Activated B cell treated with CpG ODN at 0.5 μM for 24 hours (primary cell): ENCODE measurements at regions not wholly inside any gene's neighbourhood (a gene's known extent, or its start where the extent isn't known, plus 50 kb on each side); places are given as distances from the start of the nearest gene placed in this dataset.
"Not testable (repeated sequence)": the region's sequence is repeated elsewhere in the genome, so short reads cannot be mapped to it uniquely, and the experiment has no call there.

Source experiments
- ATAC-seq: fragments of 200-7000 bp; cut with Tn5 transposase; one replicate; pipeline ENCODE4 v1.10.0; 2021; ENCODE audit warnings: low read depth, mild to moderate bottlenecking, moderate library complexity
- CTCF ChIA-PET: fragments of 350-600 bp; sonication (Branson Sonifier 250); formaldehyde crosslinking; loops from one replicate; lab custom pipeline; 2021; ENCODE audit warnings: antibody characterized with exemption; lab: Charles Lee
- POLR2A ChIA-PET: fragments of 350-600 bp; sonication (Branson Sonifier 250); formaldehyde crosslinking; loops from one replicate; lab custom pipeline; 2021; ENCODE audit warnings: antibody characterized with exemption; lab: Charles Lee
- DNase-seq: peaks from one replicate; pipeline ENCODE4 v3.0.0; 2022
- H3K27ac Mint-ChIP-seq: one replicate; pipeline ENCODE4 v1.8.0; 2020; ENCODE audit warnings: mixed read lengths
- H3K27me3 Mint-ChIP-seq: one replicate; pipeline ENCODE4 v1.8.0; 2021; ENCODE audit warnings: mixed read lengths
- H3K36me3 Mint-ChIP-seq: one replicate; pipeline ENCODE4 v1.8.0; 2021; ENCODE audit warnings: low read depth, mixed read lengths
- H3K4me1 Mint-ChIP-seq: one replicate; pipeline ENCODE4 v1.8.0; 2021; ENCODE audit warnings: mixed read lengths
- H3K4me3 Mint-ChIP-seq: one replicate; pipeline ENCODE4 v1.8.0; 2020; ENCODE audit warnings: mild to moderate bottlenecking, mixed read lengths
- H3K9me3 Mint-ChIP-seq: one replicate; pipeline ENCODE4 v1.8.0; 2020; ENCODE audit warnings: mixed read lengths
- CTCF ChIP-seq: fragments of 200-600 bp; IDR thresholded peaks from one replicate; pipeline ENCODE4 v1.8.0; 2022; ENCODE audit warnings: antibody characterized with exemption, mild to moderate bottlenecking
- intact Hi-C: fragments of 100-400 bp; cut with micrococcal nuclease; formaldehyde crosslinking; loops from one replicate; pipeline ENCODE4 v1.15.1; 2024

- ChIA-PET POLR2A (no interaction called here), CTCF (no interaction called here)
- no peak for TF ChIP-seq CTCF
- DNase-seq (no peak), ATAC-seq (no peak)
- intact Hi-C loops = no loop called here
- Mint-ChIP-seq H3K4me1 (no peaks in the 10 kb centered on the region), H3K27me3 (no peaks in the 10 kb centered on the region), H3K36me3 (no peaks in the 10 kb centered on the region), H3K27ac (no peak overlapping the region), H3K9me3 (peaks cover 10% of the 10 kb centered on the region), H3K4me3 (no peak overlapping the region)
Observed at GRCh38 chr15:56568466-56569167, 103.7 kb upstream of the MNS1 start.

GRCh38 chr15:56557415-56557814, 92.5 kb upstream of the MNS1 start:
- ATAC-seq = no peak
- intact Hi-C loops = no loop called here
- Mint-ChIP-seq H3K4me3 (no peak overlapping the region), H3K9me3 (peaks cover 21% of the 10 kb centered on the region), H3K27me3 (peaks cover 2% of the 10 kb centered on the region), H3K36me3 (no peaks in the 10 kb centered on the region), H3K4me1 (no peaks in the 10 kb centered on the region), H3K27ac (no peak overlapping the region)
- no peak for DNase-seq
- ChIA-PET CTCF (no interaction called here), POLR2A (no interaction called here)
- no peak for TF ChIP-seq CTCF

- H3K36me3 Mint-ChIP-seq = no peaks in the 10 kb centered on the region
- H3K9me3 Mint-ChIP-seq = peaks cover 22% of the 10 kb centered on the region
- no peak overlapping the region for H3K27ac Mint-ChIP-seq
- intact Hi-C loops = no loop called here
- no peaks in the 10 kb centered on the region for H3K4me1 Mint-ChIP-seq
- no peak for DNase-seq
- POLR2A ChIA-PET = no interaction called here
- ATAC-seq = no peak
- no peaks in the 10 kb centered on the region for H3K27me3 Mint-ChIP-seq
- no peak for TF ChIP-seq CTCF
- no peak overlapping the region for H3K4me3 Mint-ChIP-seq
- CTCF ChIA-PET = no interaction called here
Observed at GRCh38 chr15:56553486-56553885, 88.5 kb upstream of the MNS1 start.

GRCh38 chr15:56552659-56553058, 87.7 kb upstream of the MNS1 start:
- no peak for TF ChIP-seq CTCF
- DNase-seq = no peak
- intact Hi-C loops = no loop called here
- ATAC-seq = no peak
- no peak overlapping the region for H3K4me3 Mint-ChIP-seq
- no peaks in the 10 kb centered on the region for H3K4me1 Mint-ChIP-seq
- POLR2A ChIA-PET = no interaction called here
- H3K27me3 Mint-ChIP-seq = no peaks in the 10 kb centered on the region
- CTCF ChIA-PET = no interaction called here
- H3K27ac Mint-ChIP-seq = no peak overlapping the region
- H3K9me3 Mint-ChIP-seq = peaks cover 22% of the 10 kb centered on the region
- no peaks in the 10 kb centered on the region for H3K36me3 Mint-ChIP-seq

- H3K27ac Mint-ChIP-seq, CTCF ChIA-PET, H3K36me3 Mint-ChIP-seq, POLR2A ChIA-PET, H3K27me3 Mint-ChIP-seq, intact Hi-C loops, H3K4me3 Mint-ChIP-seq, ATAC-seq, DNase-seq: not testable (repeated sequence)
- peaks cover 14% of the 10 kb centered on the region for H3K9me3 Mint-ChIP-seq
- H3K4me1 Mint-ChIP-seq = peaks cover 19% of the 10 kb centered on the region
Observed at GRCh38 chr15:56540570-56540969, 75.6 kb upstream of the MNS1 start.

- H3K27me3 Mint-ChIP-seq, H3K27ac Mint-ChIP-seq, intact Hi-C loops, CTCF ChIA-PET, DNase-seq, H3K4me3 Mint-ChIP-seq, ATAC-seq, POLR2A ChIA-PET, H3K36me3 Mint-ChIP-seq: not testable (repeated sequence)
- Mint-ChIP-seq H3K9me3 (peaks cover 14% of the 10 kb centered on the region), H3K4me1 (peaks cover 19% of the 10 kb centered on the region)
Observed at GRCh38 chr15:56540157-56540556, 75.2 kb upstream of the MNS1 start.
